Stomach (tissue), 4 donors: ENCODE measurements at regions not wholly inside any gene's neighbourhood (a gene's known extent, or its start where the extent isn't known, plus 50 kb on each side); places are given as distances from the start of the nearest gene placed in this dataset.
"Not testable (repeated sequence)": the region's sequence is repeated elsewhere in the genome, so short reads cannot be mapped to it uniquely, and the experiment has no call there.

ENCODE experiments used
- POLR2AphosphoS5 ChIP-seq, 3 donors: sonication (generic); formaldehyde crosslinking; IDR thresholded peaks; one replicate each; pipeline ENCODE4 v1.6.1; 2016; ENCODE audit warnings: antibody characterized with exemption in 3 of 3
- TF ChIP-seq, protein P1 (sequence below), 7 experiments: fragments of 450-650 bp in 4 of 7; fragments of 200-600 bp in 3 of 7; sonication (generic) in 3 of 7; IDR thresholded peaks; one replicate each; pipeline ENCODE4 v1.5.1; 2016 to 2019; ENCODE audit warnings: antibody characterized with exemption in 7 of 7, control low read depth in 2 of 7, mild to moderate bottlenecking in 1 of 7

DNA sequence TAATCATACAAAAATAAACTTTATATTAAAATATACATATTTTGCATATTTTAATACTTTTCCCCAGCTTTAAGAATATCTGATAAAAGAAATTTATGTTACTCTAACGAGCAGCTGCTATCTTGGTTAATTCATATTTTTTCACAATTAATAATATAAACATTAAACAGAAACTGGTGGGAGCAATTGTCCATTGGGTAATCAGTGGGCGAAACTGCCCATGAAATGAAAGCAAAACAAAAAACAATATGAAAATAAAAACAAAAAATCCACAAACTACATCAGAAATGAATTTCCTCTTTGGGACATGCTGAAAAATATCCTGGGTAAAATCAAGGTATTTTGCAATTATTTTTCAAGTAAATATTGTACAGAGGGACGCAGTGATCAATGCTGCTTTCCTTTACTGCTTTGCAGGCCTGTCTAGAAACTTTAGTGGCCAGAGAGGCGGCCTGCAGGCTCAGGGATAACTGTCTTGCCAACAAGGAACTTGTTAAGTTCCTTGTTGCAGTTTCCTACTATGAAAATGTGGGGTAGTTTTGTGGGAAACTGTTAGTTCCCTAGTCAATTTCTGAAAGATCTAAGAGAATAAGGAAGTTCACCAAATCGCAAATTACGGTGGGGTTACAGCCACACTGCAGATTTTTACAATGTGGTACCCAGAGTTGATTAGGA lies 309.0 kb upstream of the PLGLB2 start:
- TF ChIP-seq POLR2AphosphoS5 (IDR thresholded peaks at IDR 0.05), result not testable (repeated sequence)
- TF ChIP-seq, protein P1, sequence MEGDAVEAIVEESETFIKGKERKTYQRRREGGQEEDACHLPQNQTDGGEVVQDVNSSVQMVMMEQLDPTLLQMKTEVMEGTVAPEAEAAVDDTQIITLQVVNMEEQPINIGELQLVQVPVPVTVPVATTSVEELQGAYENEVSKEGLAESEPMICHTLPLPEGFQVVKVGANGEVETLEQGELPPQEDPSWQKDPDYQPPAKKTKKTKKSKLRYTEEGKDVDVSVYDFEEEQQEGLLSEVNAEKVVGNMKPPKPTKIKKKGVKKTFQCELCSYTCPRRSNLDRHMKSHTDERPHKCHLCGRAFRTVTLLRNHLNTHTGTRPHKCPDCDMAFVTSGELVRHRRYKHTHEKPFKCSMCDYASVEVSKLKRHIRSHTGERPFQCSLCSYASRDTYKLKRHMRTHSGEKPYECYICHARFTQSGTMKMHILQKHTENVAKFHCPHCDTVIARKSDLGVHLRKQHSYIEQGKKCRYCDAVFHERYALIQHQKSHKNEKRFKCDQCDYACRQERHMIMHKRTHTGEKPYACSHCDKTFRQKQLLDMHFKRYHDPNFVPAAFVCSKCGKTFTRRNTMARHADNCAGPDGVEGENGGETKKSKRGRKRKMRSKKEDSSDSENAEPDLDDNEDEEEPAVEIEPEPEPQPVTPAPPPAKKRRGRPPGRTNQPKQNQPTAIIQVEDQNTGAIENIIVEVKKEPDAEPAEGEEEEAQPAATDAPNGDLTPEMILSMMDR (IDR thresholded peaks at IDR 0.05), result not testable (repeated sequence)
